ENCODE measurements at regions not wholly inside any gene's neighbourhood (a gene's known extent, or its start where the extent isn't known, plus 50 kb on each side); places are given as distances from the start of the nearest gene placed in this dataset.

DNA sequence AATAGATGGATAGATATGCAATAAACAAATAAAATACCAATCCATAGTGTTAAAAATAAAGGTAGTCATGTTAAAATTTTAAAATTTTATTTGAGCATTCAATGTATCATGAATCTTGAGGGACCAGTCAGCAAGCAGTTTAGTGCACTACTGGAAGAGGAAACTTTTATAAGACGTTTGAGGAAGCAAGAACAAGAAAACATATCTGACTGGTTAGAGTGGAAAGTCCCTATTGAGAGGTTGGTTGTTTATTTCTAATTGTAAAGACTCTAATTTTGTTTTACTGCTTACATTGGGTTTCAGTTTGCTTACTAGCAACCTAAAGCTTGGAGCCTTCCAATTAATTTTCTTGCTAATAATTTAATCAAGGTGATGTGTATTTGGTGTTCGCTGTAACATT lies 786.2 kb downstream of the RAB28 start:
- 81 to 100% methylated on average over 1 of the region's 2 CpGs for WGBS, 2 experiments (ENCODE audit: insufficient coverage in 1 of 2, insufficient read length in 1 of 2)

DNA sequence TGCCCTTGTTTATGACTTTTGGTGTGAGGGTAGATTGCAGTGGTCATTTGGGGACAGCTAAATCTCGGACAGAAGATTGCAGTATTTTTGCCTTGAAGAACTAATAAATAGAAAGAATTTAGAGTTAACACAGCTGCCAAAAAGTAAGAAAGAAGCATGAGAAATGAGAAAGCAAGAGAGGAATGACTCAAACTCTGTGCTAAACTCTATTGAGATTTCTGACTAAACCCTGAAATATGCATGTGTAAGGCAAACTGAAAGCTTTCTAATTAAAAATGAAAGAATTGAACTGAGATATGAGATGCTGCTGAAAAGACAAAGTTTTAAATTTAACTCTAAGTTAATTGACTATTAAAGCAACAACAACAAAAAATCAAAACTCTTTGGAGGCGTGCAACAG lies 791.3 kb downstream of the RAB28 start:
- H3K4me3 Mint-ChIP-seq, result no peak overlapping the region
- WGBS, 2 experiments (ENCODE audit: insufficient coverage in 1 of 2, insufficient read length in 1 of 2), result 93 to 97% methylated on average over 1 to 2 of the region's 2 CpGs
- no peaks in the 10 kb centered on the region for H3K27me3 Mint-ChIP-seq (ENCODE audit: insufficient read depth)
- Histone ChIP-seq H3K27me3 (ENCODE audit: control insufficient read depth, insufficient read depth, low read length, poor library complexity, severe bottlenecking) (no peaks in the 10 kb centered on the region), H3K27ac (ENCODE audit: low read depth, low read length) (no peak overlapping the region), H3K9ac (ENCODE audit: extremely low read depth, low read length, poor library complexity, severe bottlenecking) (no peak overlapping the region), H3K4me1 (ENCODE audit: control insufficient read depth, insufficient read depth, low read length) (no peaks in the 10 kb centered on the region), H3K4me3 (ENCODE audit: low read length) (no peak overlapping the region), H3K36me3 (ENCODE audit: control insufficient read depth, insufficient read depth, low read length) (no peaks in the 10 kb centered on the region), H3K9me3 (ENCODE audit: control insufficient read depth, low read length) (no peaks in the 10 kb centered on the region)
- H3K4me1 Mint-ChIP-seq, result peaks cover 5% of the 10 kb centered on the region
- no peak for DNase-seq
- no peaks in the 10 kb centered on the region for H3K9me3 Mint-ChIP-seq
- H3K27ac Mint-ChIP-seq, result no peak overlapping the region
- H3K36me3 Mint-ChIP-seq (ENCODE audit: low read depth), result no peaks in the 10 kb centered on the region
- TF ChIP-seq, protein P1, sequence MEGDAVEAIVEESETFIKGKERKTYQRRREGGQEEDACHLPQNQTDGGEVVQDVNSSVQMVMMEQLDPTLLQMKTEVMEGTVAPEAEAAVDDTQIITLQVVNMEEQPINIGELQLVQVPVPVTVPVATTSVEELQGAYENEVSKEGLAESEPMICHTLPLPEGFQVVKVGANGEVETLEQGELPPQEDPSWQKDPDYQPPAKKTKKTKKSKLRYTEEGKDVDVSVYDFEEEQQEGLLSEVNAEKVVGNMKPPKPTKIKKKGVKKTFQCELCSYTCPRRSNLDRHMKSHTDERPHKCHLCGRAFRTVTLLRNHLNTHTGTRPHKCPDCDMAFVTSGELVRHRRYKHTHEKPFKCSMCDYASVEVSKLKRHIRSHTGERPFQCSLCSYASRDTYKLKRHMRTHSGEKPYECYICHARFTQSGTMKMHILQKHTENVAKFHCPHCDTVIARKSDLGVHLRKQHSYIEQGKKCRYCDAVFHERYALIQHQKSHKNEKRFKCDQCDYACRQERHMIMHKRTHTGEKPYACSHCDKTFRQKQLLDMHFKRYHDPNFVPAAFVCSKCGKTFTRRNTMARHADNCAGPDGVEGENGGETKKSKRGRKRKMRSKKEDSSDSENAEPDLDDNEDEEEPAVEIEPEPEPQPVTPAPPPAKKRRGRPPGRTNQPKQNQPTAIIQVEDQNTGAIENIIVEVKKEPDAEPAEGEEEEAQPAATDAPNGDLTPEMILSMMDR (conservative IDR thresholded peaks at IDR 0.05), result no peak

More for the DNA sequence above, 786.2 kb downstream of the RAB28 start:
- Mint-ChIP-seq H3K9me3 (no peaks in the 10 kb centered on the region), H3K4me1 (peaks cover 5% of the 10 kb centered on the region), H3K36me3 (ENCODE audit: low read depth) (no peaks in the 10 kb centered on the region), H3K27me3 (ENCODE audit: insufficient read depth) (no peaks in the 10 kb centered on the region), H3K27ac (no peak overlapping the region), H3K4me3 (no peak overlapping the region)
- no peak for DNase-seq
- Histone ChIP-seq H3K27me3 (ENCODE audit: control insufficient read depth, insufficient read depth, low read length, poor library complexity, severe bottlenecking) (no peaks in the 10 kb centered on the region), H3K36me3 (ENCODE audit: control insufficient read depth, insufficient read depth, low read length) (no peaks in the 10 kb centered on the region), H3K9ac (ENCODE audit: extremely low read depth, low read length, poor library complexity, severe bottlenecking) (no peak overlapping the region), H3K4me3 (ENCODE audit: low read length) (no peak overlapping the region), H3K27ac (ENCODE audit: low read depth, low read length) (no peak overlapping the region), H3K4me1 (ENCODE audit: control insufficient read depth, insufficient read depth, low read length) (no peaks in the 10 kb centered on the region), H3K9me3 (ENCODE audit: control insufficient read depth, low read length) (no peaks in the 10 kb centered on the region)
- TF ChIP-seq, protein P1 (conservative IDR thresholded peaks at IDR 0.05), result no peak

DNA sequence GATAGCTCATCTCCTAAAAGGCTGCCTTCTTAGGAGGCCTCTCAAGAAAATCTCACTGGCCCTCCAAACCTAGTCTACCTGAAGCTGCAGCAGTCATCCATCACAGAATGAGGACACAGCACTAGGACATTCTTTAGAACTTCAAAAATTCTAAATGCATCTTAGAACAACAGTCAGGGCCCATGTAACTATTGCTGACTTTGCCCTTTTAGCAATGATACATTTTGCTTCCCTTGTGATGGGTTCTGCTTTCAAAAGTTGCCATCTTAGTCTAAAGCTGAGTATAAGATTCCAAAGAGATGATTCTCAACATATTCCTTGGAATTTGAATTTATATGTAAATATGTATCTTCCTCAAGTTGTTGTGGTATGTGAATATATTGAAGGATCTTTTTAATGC lies 793.0 kb downstream of the RAB28 start:
- no peaks in the 10 kb centered on the region for H3K36me3 Mint-ChIP-seq (ENCODE audit: low read depth)
- Histone ChIP-seq H3K27me3 (ENCODE audit: control insufficient read depth, insufficient read depth, low read length, poor library complexity, severe bottlenecking) (no peaks in the 10 kb centered on the region), H3K9me3 (ENCODE audit: control insufficient read depth, low read length) (no peaks in the 10 kb centered on the region), H3K9ac (ENCODE audit: extremely low read depth, low read length, poor library complexity, severe bottlenecking) (no peak overlapping the region), H3K36me3 (ENCODE audit: control insufficient read depth, insufficient read depth, low read length) (no peaks in the 10 kb centered on the region), H3K4me3 (ENCODE audit: low read length) (no peak overlapping the region), H3K4me1 (ENCODE audit: control insufficient read depth, insufficient read depth, low read length) (no peaks in the 10 kb centered on the region), H3K27ac (ENCODE audit: low read depth, low read length) (no peak overlapping the region)
- no peaks in the 10 kb centered on the region for H3K27me3 Mint-ChIP-seq (ENCODE audit: insufficient read depth)
- no peaks in the 10 kb centered on the region for H3K9me3 Mint-ChIP-seq
- H3K4me3 Mint-ChIP-seq, result no peak overlapping the region
- no peak overlapping the region for H3K27ac Mint-ChIP-seq
- DNase-seq, result no peak
- peaks cover 5% of the 10 kb centered on the region for H3K4me1 Mint-ChIP-seq
- TF ChIP-seq, protein P1 (conservative IDR thresholded peaks at IDR 0.05), result no peak
